ENCODE measurements at regions not wholly inside any gene's neighbourhood (a gene's known extent, or its start where the extent isn't known, plus 50 kb on each side); places are given as distances from the start of the nearest gene placed in this dataset.

DNA sequence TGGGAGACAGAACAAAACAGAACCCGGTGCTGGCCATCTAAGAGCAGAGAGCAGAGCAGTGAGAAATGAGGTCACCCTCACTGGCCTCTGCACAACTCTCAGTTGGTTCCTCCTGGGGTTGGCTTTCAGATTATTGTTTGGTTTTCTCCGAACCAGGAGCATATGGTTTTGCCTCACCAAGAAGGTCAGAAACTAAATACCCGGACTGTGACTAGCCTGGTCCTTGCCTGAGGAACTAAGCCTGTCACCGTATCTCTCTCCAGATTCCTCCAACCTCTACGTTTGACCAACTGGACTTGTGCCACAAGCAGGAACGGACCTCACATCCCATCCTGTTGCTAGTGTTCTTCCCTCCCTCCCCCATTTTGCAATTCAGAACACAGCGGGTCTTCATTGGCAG, 450.4 kb upstream of the JARID2 start:
- Histone ChIP-seq H3K4me1 (peaks cover 0 to 23% (median 14%) of the 10 kb centered on the region in 4 donors), H3K36me3 (no peaks in the 10 kb centered on the region), H3K27me3 (no peaks in the 10 kb centered on the region), H3K9me3 (no peaks in the 10 kb centered on the region), H3K27ac (no peak overlapping the region), H3K4me3 (no peak overlapping the region)
- TF ChIP-seq POLR2A (IDR thresholded peaks at IDR 0.05) = no peak
- TF ChIP-seq POLR2AphosphoS5 (IDR thresholded peaks at IDR 0.05) = no peak
- no peak for TF ChIP-seq EP300 (IDR thresholded peaks at IDR 0.05)
- TF ChIP-seq, protein P1, sequence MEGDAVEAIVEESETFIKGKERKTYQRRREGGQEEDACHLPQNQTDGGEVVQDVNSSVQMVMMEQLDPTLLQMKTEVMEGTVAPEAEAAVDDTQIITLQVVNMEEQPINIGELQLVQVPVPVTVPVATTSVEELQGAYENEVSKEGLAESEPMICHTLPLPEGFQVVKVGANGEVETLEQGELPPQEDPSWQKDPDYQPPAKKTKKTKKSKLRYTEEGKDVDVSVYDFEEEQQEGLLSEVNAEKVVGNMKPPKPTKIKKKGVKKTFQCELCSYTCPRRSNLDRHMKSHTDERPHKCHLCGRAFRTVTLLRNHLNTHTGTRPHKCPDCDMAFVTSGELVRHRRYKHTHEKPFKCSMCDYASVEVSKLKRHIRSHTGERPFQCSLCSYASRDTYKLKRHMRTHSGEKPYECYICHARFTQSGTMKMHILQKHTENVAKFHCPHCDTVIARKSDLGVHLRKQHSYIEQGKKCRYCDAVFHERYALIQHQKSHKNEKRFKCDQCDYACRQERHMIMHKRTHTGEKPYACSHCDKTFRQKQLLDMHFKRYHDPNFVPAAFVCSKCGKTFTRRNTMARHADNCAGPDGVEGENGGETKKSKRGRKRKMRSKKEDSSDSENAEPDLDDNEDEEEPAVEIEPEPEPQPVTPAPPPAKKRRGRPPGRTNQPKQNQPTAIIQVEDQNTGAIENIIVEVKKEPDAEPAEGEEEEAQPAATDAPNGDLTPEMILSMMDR (IDR thresholded peaks at IDR 0.05) = no peak
- intact Hi-C loops (cut with DNase I) = no loop called here
- whole genome bisulfite sequencing, 2 donors = 80 to 95% methylated on average over 7 of the region's 7 CpGs
- DNase-seq = no peak

GRCh38 chr6:14796974-14797762, 448.7 kb upstream of the JARID2 start:
- DNase-seq = no peak
- H3K27ac ChIP-seq = no peak overlapping the region

GRCh38 chr6:14797875-14798593, 447.8 kb upstream of the JARID2 start:
- H3K4me3 ChIP-seq = no peak overlapping the region
- H3K27ac ChIP-seq = no peak overlapping the region
- H3K4me1 ChIP-seq = peaks cover 0 to under 1% (median 0%) of the 10 kb centered on the region in 4 donors
- H3K27me3 ChIP-seq = no peaks in the 10 kb centered on the region
- H3K36me3 ChIP-seq = no peaks in the 10 kb centered on the region
- TF ChIP-seq POLR2A (IDR thresholded peaks at IDR 0.05) (no peak), POLR2AphosphoS5 (IDR thresholded peaks at IDR 0.05) (no peak), EP300 (IDR thresholded peaks at IDR 0.05) (no peak)
- TF ChIP-seq, protein P1 (IDR thresholded peaks at IDR 0.05) = no peak
- no peak for DNase-seq
- no peaks in the 10 kb centered on the region for H3K9me3 ChIP-seq
- intact Hi-C loops (cut with DNase I) = no loop called here

More at GRCh38 chr6:14796974-14797762, 448.7 kb upstream of the JARID2 start:
- intact Hi-C loops (cut with DNase I) = no loop called here
- no peak for TF ChIP-seq POLR2AphosphoS5 (IDR thresholded peaks at IDR 0.05)
- no peak for TF ChIP-seq POLR2A (IDR thresholded peaks at IDR 0.05)
- TF ChIP-seq, protein P1 (IDR thresholded peaks at IDR 0.05) = no peak
- TF ChIP-seq EP300 (IDR thresholded peaks at IDR 0.05) = no peak
- Histone ChIP-seq H3K9me3 (no peaks in the 10 kb centered on the region), H3K27me3 (no peaks in the 10 kb centered on the region), H3K4me1 (peaks cover 0 to 9% (median 6%) of the 10 kb centered on the region in 4 donors), H3K4me3 (no peak overlapping the region), H3K36me3 (no peaks in the 10 kb centered on the region)
- 83 to 91% methylated on average over 2 of the region's 2 CpGs for WGBS, 2 donors

GRCh38 chr6:14798594-14798982, 447.3 kb upstream of the JARID2 start:
- Histone ChIP-seq H3K4me1 (no peaks in the 10 kb centered on the region), H3K27ac (no peak overlapping the region), H3K36me3 (no peaks in the 10 kb centered on the region), H3K4me3 (no peak overlapping the region), H3K27me3 (no peaks in the 10 kb centered on the region), H3K9me3 (no peaks in the 10 kb centered on the region)
- intact Hi-C loops (cut with DNase I) = no loop called here
- DNase-seq = no peak
- 94 to 96% methylated on average over 4 of the region's 4 CpGs for WGBS, 2 donors
- TF ChIP-seq POLR2AphosphoS5 (IDR thresholded peaks at IDR 0.05) (no peak), POLR2A (IDR thresholded peaks at IDR 0.05) (no peak), EP300 (IDR thresholded peaks at IDR 0.05) (no peak)
- TF ChIP-seq, protein P1 (IDR thresholded peaks at IDR 0.05) = no peak

Data from sigmoid colon (tissue), 6 donors.